ENCODE measurements at regions not wholly inside any gene's neighbourhood (a gene's known extent, or its start where the extent isn't known, plus 50 kb on each side); places are given as distances from the start of the nearest gene placed in this dataset.

- TF ChIP-seq CTCF (conservative IDR thresholded peaks at IDR 0.05; ENCODE audit: low read depth, low read length) (no peak), EZH2 (IDR thresholded peaks at IDR 0.05; ENCODE audit: low read length, unreplicated experiment) (no peak), EZH2phosphoT487 (IDR thresholded peaks at IDR 0.05; ENCODE audit: borderline replicate concordance, low read length) (no peak)
Observed at GRCh38 chr2:176755537-176756135, 457.0 kb upstream of the HNRNPA3 start.
